ENCODE measurements at regions not wholly inside any gene's neighbourhood (a gene's known extent, or its start where the extent isn't known, plus 50 kb on each side); places are given as distances from the start of the nearest gene placed in this dataset.

GRCh38 chr4:79053754-79054153, 114.5 kb upstream of the PAQR3 start:
- Histone ChIP-seq H3K36me3 (replicated peaks) (no peaks in the 10 kb centered on the region), H3K4me3 (ENCODE audit: low read depth, low read length) (no peak overlapping the region), H3K27ac (no peak overlapping the region), H3K27me3 (replicated peaks) (no peaks in the 10 kb centered on the region)
- DNase-seq: no peak
- in situ Hi-C loops (cut with HindIII; ENCODE audit: low pct_ligation_motif_present, low sequenced_read_pairs): no loop called here
- TF ChIP-seq CTCF (IDR thresholded peaks at IDR 0.05; ENCODE audit: low read depth, low read length, missing control alignments): no peak

GRCh38 chr4:79050541-79050880, 111.3 kb upstream of the PAQR3 start:
- H3K27me3 ChIP-seq (replicated peaks): no peaks in the 10 kb centered on the region
- no peak for DNase-seq
- in situ Hi-C loops (cut with HindIII; ENCODE audit: low pct_ligation_motif_present, low sequenced_read_pairs): no loop called here
- H3K27ac ChIP-seq: no peak overlapping the region
- no peak overlapping the region for H3K4me3 ChIP-seq (ENCODE audit: low read depth, low read length)
- no peaks in the 10 kb centered on the region for H3K36me3 ChIP-seq (replicated peaks)
- no peak for TF ChIP-seq CTCF (IDR thresholded peaks at IDR 0.05; ENCODE audit: low read depth, low read length, missing control alignments)

DNA sequence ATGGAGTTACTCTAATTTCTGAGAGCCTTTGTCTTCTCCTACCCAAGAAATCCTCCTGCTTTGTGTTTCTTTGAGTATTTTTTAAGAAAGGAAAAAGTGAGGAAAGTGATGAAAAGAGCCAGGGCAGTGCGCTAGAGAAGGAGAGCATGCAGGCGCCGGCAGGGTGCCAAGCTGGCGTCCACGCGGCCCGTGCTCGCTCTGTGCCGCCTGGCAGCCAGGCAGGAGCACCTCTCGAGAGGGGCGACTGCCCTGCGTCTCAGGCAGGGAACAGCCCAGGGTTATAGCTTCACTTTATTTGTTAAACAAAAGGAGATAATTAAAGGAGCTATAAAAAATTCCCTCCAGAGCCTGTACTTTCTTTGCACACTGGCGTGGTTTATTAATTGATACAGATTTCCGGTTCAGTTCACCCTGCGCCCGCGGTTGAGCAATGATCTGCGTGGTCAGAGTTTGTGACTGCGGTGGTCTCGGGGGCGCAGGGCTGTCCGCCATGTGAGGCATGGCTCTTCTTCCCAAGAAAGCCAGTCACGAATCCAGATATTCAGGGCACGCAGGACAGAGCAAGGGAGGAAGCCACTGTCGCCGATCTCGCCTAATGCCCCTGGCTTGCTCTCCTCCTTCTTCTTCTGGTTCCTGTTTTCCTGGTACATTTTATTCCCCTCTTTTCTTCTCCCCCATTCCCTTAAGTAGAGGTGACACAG, 110.8 kb upstream of the PAQR3 start:
- no peak overlapping the region for H3K27ac ChIP-seq
- no peaks in the 10 kb centered on the region for H3K27me3 ChIP-seq (replicated peaks)
- no peak for TF ChIP-seq CTCF (IDR thresholded peaks at IDR 0.05; ENCODE audit: low read depth, low read length, missing control alignments)
- DNase-seq: no peak
- in situ Hi-C loops (cut with HindIII; ENCODE audit: low pct_ligation_motif_present, low sequenced_read_pairs): no loop called here
- no peaks in the 10 kb centered on the region for H3K36me3 ChIP-seq (replicated peaks)
- no peak overlapping the region for H3K4me3 ChIP-seq (ENCODE audit: low read depth, low read length)

GRCh38 chr4:79048878-79049277, 109.6 kb upstream of the PAQR3 start:
- Histone ChIP-seq H3K36me3 (replicated peaks) (no peaks in the 10 kb centered on the region), H3K27me3 (replicated peaks) (no peaks in the 10 kb centered on the region), H3K4me3 (ENCODE audit: low read depth, low read length) (no peak overlapping the region), H3K27ac (no peak overlapping the region)
- DNase-seq: no peak
- in situ Hi-C loops (cut with HindIII; ENCODE audit: low pct_ligation_motif_present, low sequenced_read_pairs): no loop called here
- no peak for TF ChIP-seq CTCF (IDR thresholded peaks at IDR 0.05; ENCODE audit: low read depth, low read length, missing control alignments)

GRCh38 chr4:79047316-79047715, 108.1 kb upstream of the PAQR3 start:
- no peaks in the 10 kb centered on the region for H3K36me3 ChIP-seq (replicated peaks)
- H3K27ac ChIP-seq: no peak overlapping the region
- no peak for TF ChIP-seq CTCF (IDR thresholded peaks at IDR 0.05; ENCODE audit: low read depth, low read length, missing control alignments)
- in situ Hi-C loops (cut with HindIII; ENCODE audit: low pct_ligation_motif_present, low sequenced_read_pairs): no loop called here
- H3K27me3 ChIP-seq (replicated peaks): no peaks in the 10 kb centered on the region
- no peak for DNase-seq
- no peak overlapping the region for H3K4me3 ChIP-seq (ENCODE audit: low read depth, low read length)

DNA sequence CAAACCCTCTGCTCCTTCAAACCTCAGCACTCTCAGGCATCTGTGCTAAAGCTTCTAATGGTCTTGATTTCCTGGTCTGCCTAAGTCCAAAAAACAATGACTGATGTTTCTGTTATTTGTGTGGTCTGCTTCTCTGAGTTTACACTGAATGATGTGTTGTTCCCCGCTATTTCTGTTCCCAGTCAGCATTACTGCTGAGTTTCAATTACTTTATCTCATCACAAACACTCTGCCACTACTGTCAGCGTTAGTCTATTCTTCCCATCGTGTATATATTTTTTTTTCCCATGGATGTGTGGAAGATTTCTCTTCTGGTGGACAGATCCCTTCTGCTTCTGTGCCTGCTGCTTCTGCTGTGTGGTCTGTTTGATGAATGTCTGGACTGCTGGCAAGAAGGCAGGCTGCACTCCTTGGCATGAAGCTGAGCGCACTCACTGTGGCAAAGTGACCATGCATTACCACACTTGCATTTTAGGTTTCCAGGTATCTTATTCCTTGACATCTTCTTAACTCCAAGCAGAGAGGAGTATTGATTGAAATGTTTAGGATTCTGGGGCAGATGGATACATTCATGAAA, 106.9 kb upstream of the PAQR3 start:
- TF ChIP-seq CTCF (IDR thresholded peaks at IDR 0.05; ENCODE audit: low read depth, low read length, missing control alignments): no peak
- Histone ChIP-seq H3K27ac (no peak overlapping the region), H3K27me3 (replicated peaks) (no peaks in the 10 kb centered on the region), H3K36me3 (replicated peaks) (no peaks in the 10 kb centered on the region), H3K4me3 (ENCODE audit: low read depth, low read length) (no peak overlapping the region)
- no peak for DNase-seq
- in situ Hi-C loops (cut with HindIII; ENCODE audit: low pct_ligation_motif_present, low sequenced_read_pairs): no loop called here
